GM19023 (cell line): ENCODE measurements at regions not wholly inside any gene's neighbourhood (a gene's known extent, or its start where the extent isn't known, plus 50 kb on each side); places are given as distances from the start of the nearest gene placed in this dataset.

Experiments used
- ATAC-seq: cut with Tn5 transposase; IDR thresholded peaks from one replicate; pipeline ENCODE4 v1.9.1; 2021; ENCODE audit warnings: mild to moderate bottlenecking, moderate library complexity; ENCODE audit not compliant: unreplicated experiment

DNA sequence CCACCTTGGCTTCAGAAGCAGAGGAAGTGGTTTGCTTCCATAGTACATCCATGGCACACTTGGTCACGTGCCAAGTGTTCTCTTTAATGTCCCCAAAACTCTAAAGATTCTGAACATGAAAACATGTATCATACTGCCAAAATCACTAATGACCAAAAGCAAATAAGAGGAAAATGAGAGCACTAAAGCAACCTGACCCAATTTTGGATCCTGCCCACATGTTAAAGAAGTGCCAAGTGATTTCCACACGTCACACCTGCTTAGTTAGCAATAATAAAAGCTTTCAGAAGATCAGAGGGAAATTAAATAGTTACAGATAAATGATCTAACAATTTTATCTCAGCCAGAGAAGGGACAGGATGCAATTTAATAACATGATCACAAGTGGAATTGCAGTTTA lies 1170.0 kb downstream of the XPNPEP1 start:
- no peak for ATAC-seq

DNA sequence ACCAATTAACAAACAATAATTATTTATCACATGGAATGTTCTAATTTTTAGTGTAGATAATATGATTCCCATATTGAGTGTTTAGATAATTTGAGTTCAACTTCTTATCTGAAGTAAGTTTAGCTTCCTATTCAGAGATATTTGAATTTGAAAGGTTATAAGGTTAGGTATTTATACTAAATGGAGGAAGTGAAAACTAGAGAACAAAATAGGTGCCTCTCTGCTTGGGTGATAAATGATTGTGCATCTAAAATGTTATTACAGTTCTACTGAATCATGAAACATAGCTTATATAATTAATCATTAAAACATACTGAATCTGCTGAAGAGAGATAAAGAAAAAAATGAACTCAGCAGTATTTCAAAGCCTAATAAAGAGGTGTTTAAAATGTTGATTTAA lies 1174.3 kb downstream of the XPNPEP1 start:
- ATAC-seq, result no peak

DNA sequence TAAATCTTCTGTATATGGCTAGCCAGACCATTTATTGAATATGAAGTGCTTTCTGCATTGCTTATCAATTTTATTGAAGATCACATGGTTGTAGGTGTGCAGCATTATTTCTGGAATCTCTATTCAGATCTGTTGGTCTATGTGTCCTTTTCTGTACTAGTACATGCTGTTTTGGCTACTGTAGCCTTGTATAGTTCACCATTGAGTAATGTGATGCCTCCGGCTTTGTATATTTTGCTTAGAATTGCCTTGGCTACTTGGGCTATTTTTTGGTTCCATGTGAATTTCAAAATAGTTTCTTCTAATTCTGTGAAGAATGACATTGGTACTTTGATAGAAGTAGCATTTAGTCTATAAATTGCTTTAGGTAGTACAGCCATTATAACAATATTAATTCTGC lies 1187.2 kb downstream of the XPNPEP1 start:
- ATAC-seq, result no peak

DNA sequence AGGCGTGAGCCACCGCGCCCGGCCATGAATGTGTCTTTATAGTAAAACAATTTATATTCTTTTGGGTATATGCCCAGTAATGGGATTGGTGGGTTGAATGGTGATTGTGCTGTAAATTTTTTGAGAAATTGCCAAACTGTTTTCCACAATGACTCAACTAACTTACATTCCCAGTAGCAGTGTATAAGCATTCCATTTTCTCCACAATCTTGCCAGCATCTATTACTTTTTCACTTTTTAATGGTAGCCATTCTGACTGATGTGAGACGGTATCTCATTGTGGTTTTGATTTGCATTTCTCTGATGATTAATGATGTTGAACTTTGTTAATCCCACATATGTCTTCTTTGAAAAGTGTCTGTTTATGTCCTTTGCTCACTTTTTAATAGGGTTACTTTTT lies 1187.9 kb downstream of the XPNPEP1 start:
- no peak for ATAC-seq

DNA sequence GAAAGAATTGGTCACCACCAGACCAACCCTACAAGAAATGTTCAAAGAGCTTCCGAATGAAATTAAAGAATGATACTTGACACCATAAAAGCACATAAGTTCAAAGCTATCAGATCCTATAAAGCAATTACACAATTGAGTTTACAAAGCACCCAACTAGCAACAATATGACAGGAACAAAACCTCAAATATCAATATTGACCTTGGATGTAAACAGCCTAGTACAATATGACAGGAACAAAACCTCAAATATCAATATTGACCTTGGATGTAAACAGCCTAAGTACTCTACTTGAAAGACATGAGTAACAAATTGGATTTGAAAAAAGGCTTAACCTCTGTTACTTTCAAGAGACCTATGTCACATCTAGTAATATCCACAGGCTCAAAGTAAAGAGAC lies 1201.4 kb downstream of the XPNPEP1 start:
- no peak for ATAC-seq

DNA sequence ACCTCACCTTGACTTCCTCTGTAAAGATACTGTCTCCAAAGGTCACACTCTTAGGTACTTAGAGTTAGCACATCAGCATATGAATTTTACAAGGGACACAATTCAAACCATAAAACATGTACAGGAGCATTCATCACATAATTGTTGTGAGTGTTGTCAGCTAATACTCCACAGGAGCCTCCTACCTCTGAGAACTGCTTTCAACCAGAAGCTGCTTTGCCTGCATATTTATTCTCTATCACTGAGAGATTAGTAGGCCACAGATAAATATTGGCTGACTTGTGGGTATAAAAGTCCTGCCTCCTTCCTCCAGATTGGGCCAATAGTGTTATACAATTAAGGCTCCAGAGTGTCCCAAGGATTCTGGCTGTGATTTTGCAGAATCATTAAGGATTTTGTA lies 1207.0 kb downstream of the XPNPEP1 start:
- no peak for ATAC-seq

DNA sequence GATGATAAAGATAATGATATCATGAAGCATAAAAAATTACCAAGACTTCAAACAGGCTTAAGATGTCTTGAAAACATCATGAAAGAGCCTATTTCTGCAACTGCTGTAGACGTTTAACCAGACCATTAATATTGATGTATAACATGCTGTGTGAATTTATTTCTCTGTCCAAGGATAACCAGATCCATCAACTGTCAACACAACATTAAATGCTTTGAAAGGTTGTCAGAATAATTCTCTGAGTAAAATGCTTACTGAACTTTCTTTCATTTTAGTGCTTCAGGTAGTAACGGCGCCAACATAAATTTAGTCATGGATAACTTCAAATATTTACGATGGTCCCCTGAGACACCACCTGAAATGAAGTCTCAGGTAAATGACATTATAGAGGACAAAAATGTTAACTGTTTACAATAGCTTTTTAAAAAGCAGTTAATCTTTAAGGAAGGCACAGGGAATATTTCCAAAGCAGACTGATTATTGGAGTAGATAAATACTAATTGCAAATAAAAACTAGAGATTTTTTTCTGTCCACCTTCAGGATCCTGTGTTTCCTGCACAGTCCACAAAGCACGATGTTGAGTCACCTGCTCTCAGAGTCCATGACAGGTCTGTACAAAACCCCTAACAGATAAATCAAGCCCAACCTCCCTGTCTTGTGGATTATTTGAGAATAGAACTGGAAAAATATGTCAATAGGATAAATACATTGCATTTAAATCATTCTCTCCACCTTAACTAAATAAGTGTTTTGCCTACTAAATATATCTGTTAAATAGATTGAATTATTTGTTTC lies 1213.2 kb downstream of the XPNPEP1 start:
- ATAC-seq, result no peak

DNA sequence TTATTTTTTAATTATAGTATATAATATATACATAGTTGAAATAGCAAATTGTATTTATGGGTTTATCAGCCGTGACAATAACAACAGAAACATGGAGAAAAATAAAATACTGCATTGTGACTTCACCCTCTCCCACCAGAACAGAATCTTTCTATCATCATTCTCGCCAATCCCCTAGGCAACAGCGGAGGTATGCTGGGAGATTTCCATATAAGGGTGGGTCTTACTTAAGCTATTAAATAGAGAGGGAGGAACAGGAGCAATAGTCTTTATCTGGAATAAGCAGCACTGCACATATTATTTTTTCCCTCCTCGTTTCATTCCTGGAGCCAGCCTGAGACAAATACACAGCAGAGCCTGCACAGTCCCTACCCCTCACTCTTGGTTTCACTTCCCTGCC lies 1214.9 kb downstream of the XPNPEP1 start:
- ATAC-seq, result no peak

DNA sequence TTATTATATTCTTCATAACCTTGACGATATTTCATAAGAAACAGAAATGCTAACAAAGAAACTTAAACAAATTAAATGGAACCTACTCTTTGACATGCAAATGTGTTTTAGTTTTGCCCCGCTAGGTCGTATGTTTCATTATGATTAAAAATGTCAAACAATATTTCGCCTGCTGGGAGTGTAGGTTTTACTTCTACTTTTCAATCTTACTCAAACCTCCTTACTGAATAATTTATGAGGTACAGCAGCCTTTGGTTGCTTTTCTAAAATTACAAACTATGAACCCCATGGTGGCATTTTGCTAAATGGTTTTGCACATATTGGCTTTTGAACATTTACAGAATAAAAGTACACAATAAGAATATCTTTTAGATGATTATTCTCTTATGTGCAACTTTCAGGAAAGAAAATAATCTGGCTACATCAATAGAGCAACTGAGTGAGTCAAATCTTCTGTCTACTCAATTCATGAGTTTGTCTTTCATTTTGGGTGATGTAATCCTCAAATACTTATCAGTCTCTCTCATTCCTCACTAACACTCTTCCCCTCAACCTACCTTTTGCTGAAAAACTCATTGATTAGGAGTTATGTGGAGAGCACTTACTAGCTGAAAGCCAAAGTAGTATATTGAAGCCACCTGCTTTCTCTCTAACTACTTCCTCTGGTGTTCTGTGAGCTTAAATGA lies 1226.4 kb downstream of the XPNPEP1 start:
- ATAC-seq, result peak; percentile 90

DNA sequence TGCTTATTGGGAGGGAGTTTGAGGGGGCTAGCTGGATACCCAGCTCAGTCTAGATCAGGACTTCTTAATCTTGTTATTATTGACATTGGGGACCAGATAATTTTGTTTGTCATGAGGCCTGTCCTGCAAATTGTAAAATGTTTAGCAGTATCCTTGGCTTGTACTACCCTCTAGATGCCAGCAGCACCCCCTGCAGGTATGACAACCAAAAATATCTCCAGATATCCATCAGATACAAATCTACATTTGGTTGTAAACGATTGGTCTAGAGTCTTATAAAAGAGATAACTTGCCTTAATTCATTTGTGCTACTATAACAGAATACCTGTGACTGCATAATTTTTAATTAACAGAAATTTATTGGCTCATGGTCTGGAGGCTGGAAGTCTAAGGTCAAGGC lies 1232.2 kb downstream of the XPNPEP1 start:
- no peak for ATAC-seq

DNA sequence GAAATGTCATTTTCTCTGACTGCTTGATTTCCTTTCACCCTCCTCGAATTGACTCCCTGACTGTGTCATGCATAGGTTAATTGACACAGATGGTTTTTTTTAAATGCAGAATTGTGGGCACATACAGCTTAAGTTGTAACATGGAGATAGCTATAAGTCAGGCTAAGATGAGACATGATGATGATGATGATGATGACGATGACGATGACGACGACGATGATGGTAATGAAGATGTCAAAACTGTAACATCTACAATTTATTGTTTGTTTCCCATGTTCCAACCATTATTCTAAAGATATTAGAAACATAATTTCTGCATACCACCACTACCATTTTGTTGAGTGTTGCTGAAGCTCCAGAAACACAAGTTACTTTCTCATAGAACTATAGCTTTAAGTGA lies 1232.8 kb downstream of the XPNPEP1 start:
- no peak for ATAC-seq

DNA sequence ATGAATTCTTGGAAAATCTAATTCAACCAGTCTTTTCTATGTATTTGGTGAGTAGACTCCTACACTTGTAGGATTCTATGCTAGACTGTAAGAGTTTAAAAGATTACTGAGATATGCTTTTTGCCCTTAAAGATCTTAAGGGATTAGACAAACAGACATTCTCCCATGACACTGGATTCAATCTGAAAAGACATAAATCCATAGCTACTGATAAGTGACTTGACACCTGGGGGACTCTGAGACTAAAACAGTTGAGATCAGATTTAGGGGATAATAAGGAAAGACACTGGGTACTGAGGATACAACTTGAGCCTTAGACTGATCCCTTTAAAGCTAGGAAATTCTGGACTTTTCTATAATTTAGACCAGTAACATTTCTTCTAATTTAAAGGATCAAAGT lies 1233.4 kb downstream of the XPNPEP1 start:
- no peak for ATAC-seq

DNA sequence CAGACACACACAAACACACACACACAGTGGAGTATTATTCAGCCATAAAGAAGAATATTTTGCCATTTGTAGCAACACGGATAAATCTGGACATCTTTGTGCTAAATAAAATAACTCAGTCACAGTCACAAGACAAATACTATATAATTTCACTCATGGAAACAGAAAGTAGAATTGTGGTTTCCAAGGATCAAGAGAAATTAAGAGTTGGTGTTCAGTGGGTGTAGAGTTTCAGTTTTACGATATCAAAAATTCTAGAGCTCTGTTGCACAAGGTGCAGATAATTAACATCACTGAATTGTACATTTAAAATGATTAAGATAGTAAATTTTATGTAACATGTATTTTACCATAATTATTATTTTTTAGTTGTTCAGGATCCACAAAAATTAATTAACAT lies 1235.0 kb downstream of the XPNPEP1 start:
- no peak for ATAC-seq

DNA sequence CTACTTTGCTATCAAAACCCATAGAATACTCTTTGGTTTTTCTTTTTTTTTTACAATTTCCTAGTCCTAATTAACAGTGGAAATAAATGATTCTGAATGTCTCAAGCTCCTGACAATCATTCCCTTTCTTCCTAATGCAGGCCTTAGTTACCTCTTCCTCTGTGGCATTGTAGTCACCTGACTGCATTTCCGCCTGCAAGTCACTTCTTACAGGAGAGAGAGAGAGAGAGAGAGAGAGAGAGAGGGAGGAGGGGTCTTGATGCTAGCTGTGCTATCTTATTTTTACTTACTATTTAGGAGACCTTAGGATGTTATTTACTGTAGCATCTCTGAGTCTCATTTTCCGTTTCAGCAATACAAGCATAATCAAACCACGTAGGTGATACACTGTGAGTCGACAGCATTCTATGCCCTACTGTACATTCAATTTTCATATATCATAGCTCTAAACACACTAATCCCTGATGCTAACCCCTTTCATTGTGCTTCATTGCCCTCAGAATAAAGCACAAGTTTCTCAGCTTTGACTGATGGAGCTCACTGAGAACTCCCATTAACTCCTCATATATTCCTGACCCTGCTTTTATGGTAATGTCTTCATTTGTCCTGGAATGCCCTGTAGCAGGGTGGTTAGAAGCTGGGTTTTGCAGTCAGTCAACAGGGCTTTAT lies 1237.3 kb downstream of the XPNPEP1 start:
- no peak for ATAC-seq

DNA sequence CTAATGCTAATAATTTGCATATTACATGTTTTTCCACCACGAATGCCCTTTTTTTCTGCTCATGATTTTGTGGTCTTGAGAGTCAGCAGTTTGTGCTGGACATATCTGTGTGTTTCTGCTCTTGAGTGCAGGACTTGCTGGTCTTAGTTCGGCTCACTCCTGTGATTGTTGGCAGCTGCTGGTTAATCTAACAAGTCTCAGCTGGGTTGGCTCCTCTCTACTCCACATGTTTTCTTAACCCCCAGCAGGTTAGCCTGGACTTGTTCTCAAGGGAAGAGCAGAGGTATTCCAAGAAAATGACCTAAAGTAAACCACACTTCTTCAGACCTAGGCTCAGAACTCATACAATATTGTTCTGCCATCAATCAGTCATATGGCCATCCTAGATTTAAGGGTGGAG lies 1238.9 kb downstream of the XPNPEP1 start:
- no peak for ATAC-seq

DNA sequence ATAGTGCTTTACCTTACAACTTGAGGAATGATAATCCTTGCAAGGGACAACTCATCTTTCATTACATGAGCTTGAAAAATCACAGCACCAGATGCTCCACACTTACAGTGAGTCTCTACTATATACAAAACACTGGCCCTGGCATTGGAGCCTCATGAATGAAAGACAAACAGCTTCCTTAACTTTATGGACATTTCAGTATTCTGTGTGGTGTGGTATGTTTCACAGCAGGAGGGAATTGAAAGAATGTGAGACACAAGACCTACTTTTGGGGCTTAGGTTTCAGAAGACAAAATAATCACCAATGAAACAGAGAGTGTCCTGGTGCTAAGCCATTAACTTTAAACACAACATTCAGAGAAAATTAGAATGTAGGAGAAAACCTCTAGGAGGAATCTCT lies 1249.6 kb downstream of the XPNPEP1 start:
- ATAC-seq, result no peak

DNA sequence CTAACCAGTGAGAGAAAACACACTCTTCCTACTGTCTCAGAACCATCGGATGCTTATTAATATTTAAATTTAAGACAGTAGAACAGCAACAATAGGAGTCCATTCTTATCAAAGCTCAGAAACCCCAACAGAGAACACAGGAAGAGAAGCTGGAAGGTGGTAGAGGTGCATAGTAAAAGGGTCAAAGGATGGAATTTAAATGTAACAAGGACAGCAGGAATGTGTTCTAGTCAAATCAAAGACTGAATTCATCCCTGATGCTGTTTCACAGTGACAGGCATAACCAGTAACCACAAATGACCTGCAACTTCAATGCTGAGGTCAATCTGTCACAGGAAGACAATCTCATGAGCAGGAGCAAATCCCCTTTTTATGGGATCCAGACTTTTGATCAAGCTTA lies 1259.7 kb downstream of the XPNPEP1 start:
- ATAC-seq, result no peak

DNA sequence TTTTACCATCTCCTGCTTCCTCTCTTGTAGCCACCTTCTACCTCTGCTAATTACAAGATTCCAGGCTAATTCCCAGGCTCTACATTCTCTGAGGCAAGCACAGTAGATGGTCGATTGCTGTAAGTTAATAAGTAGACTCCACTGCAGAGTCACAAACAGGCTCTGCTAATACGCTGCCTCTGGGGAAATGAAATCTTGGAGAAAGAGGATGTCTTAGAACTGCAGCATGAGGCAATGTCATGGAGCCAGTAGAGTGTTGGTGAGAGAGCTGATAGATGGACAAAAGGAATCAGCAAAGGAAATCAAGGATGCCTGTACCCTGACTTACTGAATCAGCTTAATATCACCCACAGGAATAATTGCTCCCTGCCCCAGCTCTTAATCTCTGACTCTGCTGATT lies 1260.3 kb downstream of the XPNPEP1 start:
- no peak for ATAC-seq

DNA sequence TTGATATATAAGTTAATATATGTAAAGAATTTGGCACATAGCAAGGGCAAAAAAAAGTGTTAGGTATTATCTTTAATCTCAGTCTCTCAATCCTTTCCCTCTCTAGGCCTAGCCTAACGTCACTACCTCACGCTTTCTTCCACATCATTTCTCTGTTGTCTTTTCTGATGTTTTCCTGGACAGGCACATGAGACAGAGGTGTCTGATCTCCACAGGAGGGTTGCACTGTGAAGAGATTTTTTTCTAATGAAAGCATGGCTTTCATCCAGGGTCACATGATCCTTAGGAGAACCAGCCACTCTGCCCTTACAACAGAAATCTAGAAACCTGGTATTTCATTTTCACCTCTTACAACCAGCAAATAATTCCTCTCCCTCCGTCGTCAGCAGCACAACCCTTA lies 1268.3 kb downstream of the XPNPEP1 start:
- ATAC-seq, result no peak

DNA sequence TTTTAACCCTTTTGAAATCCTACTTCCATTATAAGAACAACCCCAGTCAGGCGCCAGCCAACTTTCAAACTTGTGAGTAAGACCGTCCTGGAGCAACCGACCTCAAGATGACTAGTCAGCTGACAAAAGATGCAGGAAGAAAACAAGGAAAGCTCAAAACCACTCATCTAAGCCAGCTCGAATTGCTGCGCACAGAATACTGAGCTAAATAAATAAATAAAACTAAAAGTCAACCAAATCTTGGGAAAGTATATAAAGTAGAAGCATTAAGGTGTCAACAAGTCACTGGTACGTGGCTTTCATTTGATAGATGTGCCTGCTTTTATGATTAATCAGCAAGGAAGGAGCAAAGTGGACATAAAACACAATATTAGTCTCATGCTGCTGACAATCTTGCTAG lies 1269.8 kb downstream of the XPNPEP1 start:
- ATAC-seq, result no peak

DNA sequence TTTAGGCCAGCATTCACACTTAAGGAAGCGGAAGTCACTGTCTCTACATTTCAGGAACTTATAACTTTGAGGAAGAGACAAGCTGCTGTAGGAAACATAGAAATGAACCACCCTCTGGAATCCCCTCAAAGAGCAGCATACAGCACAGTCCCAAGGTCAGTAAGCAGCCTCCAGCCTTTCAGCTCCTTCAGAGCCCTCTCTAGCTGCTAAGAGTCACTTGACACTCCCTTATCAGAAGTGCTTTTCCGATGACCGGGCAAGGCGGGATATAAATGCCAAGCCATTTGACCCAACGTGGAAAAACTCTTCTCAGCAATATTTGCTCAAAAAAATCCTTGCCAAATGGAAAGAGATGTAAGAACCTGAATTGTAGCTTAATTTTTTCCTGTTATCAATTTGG lies 1284.3 kb downstream of the XPNPEP1 start:
- ATAC-seq, result no peak

DNA sequence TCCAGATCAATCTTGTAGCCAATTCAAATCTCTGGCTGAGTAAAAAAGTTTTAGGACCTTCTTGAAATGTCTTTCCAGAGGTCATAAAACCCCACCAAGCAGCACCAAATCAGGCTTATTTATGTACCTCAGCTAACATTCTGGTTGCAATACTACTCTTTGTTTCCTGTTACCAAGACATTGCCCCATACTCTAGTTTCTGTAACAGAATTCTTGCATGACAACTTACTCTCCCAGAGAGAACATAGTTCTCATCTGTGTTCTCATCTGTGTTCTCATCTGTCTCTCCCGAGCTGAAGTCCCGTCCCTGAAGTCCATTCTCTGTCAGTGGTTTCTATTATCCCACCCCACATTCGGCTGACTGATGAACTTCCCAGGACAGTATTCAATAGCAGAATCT lies 1285.1 kb downstream of the XPNPEP1 start:
- no peak for ATAC-seq
